ENCODE measurements at regions not wholly inside any gene's neighbourhood (a gene's known extent, or its start where the extent isn't known, plus 50 kb on each side); places are given as distances from the start of the nearest gene placed in this dataset.

DNA sequence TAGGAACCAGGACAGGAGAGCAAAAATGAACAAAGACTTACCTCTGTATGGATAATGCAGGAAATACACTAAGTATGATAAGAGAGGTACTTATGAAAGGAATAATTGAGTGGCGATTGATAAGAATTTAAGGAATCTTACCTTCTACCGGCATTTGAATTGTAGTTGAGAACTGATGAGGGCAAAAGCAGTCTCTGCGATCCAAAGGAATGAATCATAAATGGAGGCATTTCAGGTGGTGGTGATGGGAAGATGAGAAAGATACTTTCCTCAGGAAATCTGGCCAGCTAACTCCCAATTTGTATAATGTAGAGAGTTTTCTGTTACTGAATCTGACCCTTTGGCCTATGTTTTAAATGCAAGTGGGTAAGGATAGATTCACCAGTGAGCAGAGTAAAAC, 71.9 kb upstream of the C11orf87 start:
- ATAC-seq (ENCODE audit: insufficient read depth, low read depth), result no peak

DNA sequence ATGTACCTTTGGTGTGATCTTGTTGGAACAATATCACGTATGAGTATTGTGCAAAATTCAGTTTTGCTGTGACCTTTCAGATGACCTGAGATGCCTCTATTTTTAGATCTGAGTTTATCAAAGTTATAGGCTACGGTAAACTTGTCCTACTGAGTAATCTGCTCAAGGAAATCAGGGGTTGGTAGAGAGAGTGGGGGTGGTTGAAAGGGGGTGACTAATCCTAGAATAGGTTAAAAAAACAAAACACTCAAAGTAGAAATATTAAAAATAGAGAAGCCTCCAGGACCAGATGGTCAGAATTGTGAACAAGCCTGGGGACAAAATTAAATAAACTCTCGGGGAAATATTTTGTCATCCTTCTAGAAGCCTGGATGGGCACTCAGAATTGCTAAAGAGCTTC, 59.9 kb upstream of the C11orf87 start:
- DNase-seq (no peak), ATAC-seq (ENCODE audit: insufficient read depth, low read depth) (no peak)
- no peak overlapping the region for H3K9ac ChIP-seq (ENCODE audit: low read depth, low read length)
- H4K20me1 ChIP-seq (ENCODE audit: insufficient read depth, low read length), result no peaks in the 10 kb centered on the region
- no peaks in the 10 kb centered on the region for H3K27me3 ChIP-seq (ENCODE audit: insufficient read depth, low read length, poor library complexity)
- no peak overlapping the region for H3K4me3 ChIP-seq (ENCODE audit: low read depth in 1 of 2, low read length in 2 of 2)
- no peaks in the 10 kb centered on the region for H3K4me1 ChIP-seq (ENCODE audit: insufficient read depth, low read length)
- no peaks in the 10 kb centered on the region for H3K36me3 ChIP-seq (ENCODE audit: insufficient read depth, low read length)
- H2AFZ ChIP-seq (ENCODE audit: low read depth, low read length), result no peak overlapping the region
- no peak overlapping the region for H3K4me2 ChIP-seq (ENCODE audit: insufficient read depth, low read length)
- H3K79me2 ChIP-seq (ENCODE audit: insufficient read depth, low read length), result no peaks in the 10 kb centered on the region
- no peak overlapping the region for H3K27ac ChIP-seq (ENCODE audit: low read length)
- H3K9me3 ChIP-seq (ENCODE audit: insufficient read depth, low read length, severe bottlenecking), result no peaks in the 10 kb centered on the region
- TF ChIP-seq, protein P1, sequence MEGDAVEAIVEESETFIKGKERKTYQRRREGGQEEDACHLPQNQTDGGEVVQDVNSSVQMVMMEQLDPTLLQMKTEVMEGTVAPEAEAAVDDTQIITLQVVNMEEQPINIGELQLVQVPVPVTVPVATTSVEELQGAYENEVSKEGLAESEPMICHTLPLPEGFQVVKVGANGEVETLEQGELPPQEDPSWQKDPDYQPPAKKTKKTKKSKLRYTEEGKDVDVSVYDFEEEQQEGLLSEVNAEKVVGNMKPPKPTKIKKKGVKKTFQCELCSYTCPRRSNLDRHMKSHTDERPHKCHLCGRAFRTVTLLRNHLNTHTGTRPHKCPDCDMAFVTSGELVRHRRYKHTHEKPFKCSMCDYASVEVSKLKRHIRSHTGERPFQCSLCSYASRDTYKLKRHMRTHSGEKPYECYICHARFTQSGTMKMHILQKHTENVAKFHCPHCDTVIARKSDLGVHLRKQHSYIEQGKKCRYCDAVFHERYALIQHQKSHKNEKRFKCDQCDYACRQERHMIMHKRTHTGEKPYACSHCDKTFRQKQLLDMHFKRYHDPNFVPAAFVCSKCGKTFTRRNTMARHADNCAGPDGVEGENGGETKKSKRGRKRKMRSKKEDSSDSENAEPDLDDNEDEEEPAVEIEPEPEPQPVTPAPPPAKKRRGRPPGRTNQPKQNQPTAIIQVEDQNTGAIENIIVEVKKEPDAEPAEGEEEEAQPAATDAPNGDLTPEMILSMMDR (IDR thresholded peaks at IDR 0.05; ENCODE audit: borderline replicate concordance, extremely low read depth, low read length, poor library complexity, severe bottlenecking), result no peak
- no peak for TF ChIP-seq EZH2 (IDR thresholded peaks at IDR 0.05; ENCODE audit: borderline replicate concordance, low read depth, low read length, severe bottlenecking)

More for the DNA sequence above, 71.9 kb upstream of the C11orf87 start:
- no peak for TF ChIP-seq EZH2 (IDR thresholded peaks at IDR 0.05; ENCODE audit: borderline replicate concordance, low read depth, low read length, severe bottlenecking)
- TF ChIP-seq, protein P1 (IDR thresholded peaks at IDR 0.05; ENCODE audit: borderline replicate concordance, extremely low read depth, low read length, poor library complexity, severe bottlenecking), result no peak
- Histone ChIP-seq H3K36me3 (ENCODE audit: insufficient read depth, low read length) (no peaks in the 10 kb centered on the region), H4K20me1 (ENCODE audit: insufficient read depth, low read length) (no peaks in the 10 kb centered on the region), H3K27ac (ENCODE audit: low read length) (no peak overlapping the region), H3K27me3 (ENCODE audit: insufficient read depth, low read length, poor library complexity) (no peaks in the 10 kb centered on the region), H3K79me2 (ENCODE audit: insufficient read depth, low read length) (no peaks in the 10 kb centered on the region), H2AFZ (ENCODE audit: low read depth, low read length) (no peak overlapping the region), H3K4me2 (ENCODE audit: insufficient read depth, low read length) (no peak overlapping the region), H3K9ac (ENCODE audit: low read depth, low read length) (no peak overlapping the region), H3K9me3 (ENCODE audit: insufficient read depth, low read length, severe bottlenecking) (no peaks in the 10 kb centered on the region), H3K4me3 (ENCODE audit: low read depth in 1 of 2, low read length in 2 of 2) (no peak overlapping the region), H3K4me1 (ENCODE audit: insufficient read depth, low read length) (no peaks in the 10 kb centered on the region)
- DNase-seq, result no peak

DNA sequence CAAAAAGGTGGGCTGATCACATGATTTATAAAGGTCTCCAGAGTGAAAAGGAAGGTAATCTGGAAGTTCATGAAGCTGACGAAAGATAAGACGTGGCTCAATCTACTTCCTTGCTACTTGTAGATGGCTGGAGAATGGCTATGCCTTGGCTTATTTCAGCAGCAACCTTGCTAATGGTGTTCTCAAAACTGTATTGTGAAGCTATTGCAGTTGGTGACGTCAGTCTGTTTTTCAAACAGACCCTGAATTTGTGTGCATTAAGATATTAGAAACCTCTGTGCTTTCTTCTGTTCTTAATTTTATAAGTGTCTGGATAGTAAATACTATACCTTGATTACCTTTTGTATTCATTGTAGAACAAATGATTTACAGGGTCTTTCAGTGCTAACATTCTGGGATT, 58.3 kb upstream of the C11orf87 start:
- no peak overlapping the region for H3K27ac ChIP-seq (ENCODE audit: low read length)
- no peaks in the 10 kb centered on the region for H3K9me3 ChIP-seq (ENCODE audit: insufficient read depth, low read length, severe bottlenecking)
- H3K79me2 ChIP-seq (ENCODE audit: insufficient read depth, low read length), result no peaks in the 10 kb centered on the region
- H3K4me1 ChIP-seq (ENCODE audit: insufficient read depth, low read length), result no peaks in the 10 kb centered on the region
- no peak for ATAC-seq (ENCODE audit: insufficient read depth, low read depth)
- TF ChIP-seq, protein P1 (IDR thresholded peaks at IDR 0.05; ENCODE audit: borderline replicate concordance, extremely low read depth, low read length, poor library complexity, severe bottlenecking), result no peak
- no peak for TF ChIP-seq EZH2 (IDR thresholded peaks at IDR 0.05; ENCODE audit: borderline replicate concordance, low read depth, low read length, severe bottlenecking)
- no peak overlapping the region for H2AFZ ChIP-seq (ENCODE audit: low read depth, low read length)
- H3K36me3 ChIP-seq (ENCODE audit: insufficient read depth, low read length), result no peaks in the 10 kb centered on the region
- DNase-seq, result no peak
- no peaks in the 10 kb centered on the region for H4K20me1 ChIP-seq (ENCODE audit: insufficient read depth, low read length)
- no peaks in the 10 kb centered on the region for H3K27me3 ChIP-seq (ENCODE audit: insufficient read depth, low read length, poor library complexity)
- no peak overlapping the region for H3K4me2 ChIP-seq (ENCODE audit: insufficient read depth, low read length)
- H3K4me3 ChIP-seq (ENCODE audit: low read depth in 1 of 2, low read length in 2 of 2), result no peak overlapping the region
- no peak overlapping the region for H3K9ac ChIP-seq (ENCODE audit: low read depth, low read length)

DNA sequence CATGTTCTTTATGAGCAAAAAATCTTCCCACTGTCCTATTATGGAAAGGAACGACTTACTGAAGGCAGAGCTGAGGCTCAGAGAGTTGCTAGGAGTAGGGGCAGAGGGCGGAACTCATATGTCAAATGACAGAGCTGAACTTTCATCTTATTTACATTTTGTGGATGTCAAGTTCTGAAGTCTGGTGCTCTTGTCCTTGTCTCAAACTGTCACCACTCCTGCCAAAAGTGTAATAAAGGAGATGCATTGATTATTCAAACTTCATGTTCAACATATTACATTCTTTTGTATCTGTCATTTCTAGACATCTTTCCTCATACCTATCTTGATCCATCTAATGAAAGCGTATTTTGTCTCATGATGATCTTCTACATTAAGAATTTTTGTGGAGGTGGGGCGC, 57.1 kb upstream of the C11orf87 start:
- no peak for ATAC-seq (ENCODE audit: insufficient read depth, low read depth)

More for the DNA sequence above, 57.1 kb upstream of the C11orf87 start:
- H4K20me1 ChIP-seq (ENCODE audit: insufficient read depth, low read length), result no peaks in the 10 kb centered on the region
- DNase-seq, result no peak
- no peaks in the 10 kb centered on the region for H3K27me3 ChIP-seq (ENCODE audit: insufficient read depth, low read length, poor library complexity)
- H3K4me2 ChIP-seq (ENCODE audit: insufficient read depth, low read length), result no peak overlapping the region
- H3K9ac ChIP-seq (ENCODE audit: low read depth, low read length), result no peak overlapping the region
- TF ChIP-seq EZH2 (IDR thresholded peaks at IDR 0.05; ENCODE audit: borderline replicate concordance, low read depth, low read length, severe bottlenecking), result no peak
- TF ChIP-seq, protein P1 (IDR thresholded peaks at IDR 0.05; ENCODE audit: borderline replicate concordance, extremely low read depth, low read length, poor library complexity, severe bottlenecking), result no peak
- H2AFZ ChIP-seq (ENCODE audit: low read depth, low read length), result no peak overlapping the region
- no peaks in the 10 kb centered on the region for H3K36me3 ChIP-seq (ENCODE audit: insufficient read depth, low read length)
- no peaks in the 10 kb centered on the region for H3K4me1 ChIP-seq (ENCODE audit: insufficient read depth, low read length)
- H3K4me3 ChIP-seq (ENCODE audit: low read depth in 1 of 2, low read length in 2 of 2), result no peak overlapping the region
- H3K79me2 ChIP-seq (ENCODE audit: insufficient read depth, low read length), result no peaks in the 10 kb centered on the region
- H3K27ac ChIP-seq (ENCODE audit: low read length), result no peak overlapping the region
- H3K9me3 ChIP-seq (ENCODE audit: insufficient read depth, low read length, severe bottlenecking), result no peaks in the 10 kb centered on the region
